PC-3 (cell line): ENCODE measurements at regions not wholly inside any gene's neighbourhood (a gene's known extent, or its start where the extent isn't known, plus 50 kb on each side); places are given as distances from the start of the nearest gene placed in this dataset.

ENCODE experiments used
- ATAC-seq: fragments of 200-7000 bp; cut with Tn5 transposase; 2 replicates; pipeline ENCODE4 v1.9.1; 2020; ENCODE audit warnings: mild to moderate bottlenecking, moderate library complexity
- BruUV-seq: library from RNA; stranded (reverse); fragments of 400-500 nt; replicated peaks from 2 replicates; lab custom pipeline; 2021; lab: Mats Ljungman, UMichigan
- CTCF ChIA-PET: fragments of 300-600 bp; sonication (Branson Sonifier 250); formaldehyde crosslinking; loops from one replicate; lab custom pipeline; 2022; ENCODE audit warnings: antibody characterized with exemption; lab: Charles Lee
- POLR2A ChIA-PET: fragments of 300-600 bp; sonication (Branson Sonifier 250); formaldehyde crosslinking; loops from one replicate; lab custom pipeline; 2022; ENCODE audit warnings: antibody characterized with exemption; ENCODE audit not compliant: unreplicated experiment; lab: Charles Lee
- DNase-seq: peaks from one replicate; pipeline ENCODE4 v3.0.0-alpha.2; 2015
- H2AFZ ChIP-seq: fragments of 300-600 bp; sonication (generic); 2 replicates; pipeline ENCODE4 v1.6.0; 2016; ENCODE audit warnings: antibody characterized with exemption, low read length
- H3F3A ChIP-seq: fragments of 300-600 bp; sonication (generic); one replicate; pipeline ENCODE4 v1.6.0; 2017; ENCODE audit warnings: antibody characterized with exemption, low read length, control low read depth, mild to moderate bottlenecking; ENCODE audit not compliant: unreplicated experiment
- H3K27ac ChIP-seq: fragments of 300-600 bp; sonication (generic); 2 replicates; pipeline ENCODE4 v1.5.1; 2016; ENCODE audit warnings: mild to moderate bottlenecking, low read length
- H3K27me3 ChIP-seq: fragments of 300-600 bp; sonication (generic); 2 replicates; pipeline ENCODE4 v1.6.1; 2016; ENCODE audit warnings: low read length, mixed read lengths
- H3K36me3 ChIP-seq: fragments of 300-600 bp; sonication (generic); 2 replicates; pipeline ENCODE4 v1.6.1; 2016; ENCODE audit warnings: low read depth, mixed run types, low read length, mixed read lengths
- H3K4me1 ChIP-seq: fragments of 300-600 bp; sonication (generic); 2 replicates; pipeline ENCODE4 v1.5.1; 2016; ENCODE audit warnings: low read length; ENCODE audit not compliant: insufficient read depth
- H3K4me2 ChIP-seq: fragments of 300-600 bp; sonication (generic); 2 replicates; pipeline ENCODE4 v1.6.0; 2016; ENCODE audit warnings: low read length
- H3K4me3 ChIP-seq: fragments of 300-600 bp; sonication (generic); 2 replicates; pipeline ENCODE4 v1.5.1; 2016; ENCODE audit warnings: mild to moderate bottlenecking, low read length, mixed read lengths
- H3K79me2 ChIP-seq: fragments of 300-600 bp; sonication (generic); 2 replicates; pipeline ENCODE4 v1.6.1; 2017; ENCODE audit warnings: low read length, mixed read lengths
- H3K9ac ChIP-seq: fragments of 300-600 bp; sonication (generic); 2 replicates; pipeline ENCODE4 v1.6.0; 2016; ENCODE audit warnings: mild to moderate bottlenecking, low read length
- H3K9me2 ChIP-seq: fragments of 300-600 bp; sonication (generic); replicated peaks from 2 replicates; pipeline ENCODE4 v1.6.1; 2016; ENCODE audit warnings: mixed run types, low read length, mixed read lengths
- H3K9me3 ChIP-seq: fragments of 300-600 bp; sonication (generic); 2 replicates; pipeline ENCODE4 v1.6.1; 2016; ENCODE audit warnings: low read length, mixed read lengths
- H4K20me1 ChIP-seq: fragments of 300-600 bp; sonication (generic); 2 replicates; pipeline ENCODE4 v1.6.1; 2016; ENCODE audit warnings: low read length, mixed read lengths
- CTCF ChIP-seq: fragments of 300-600 bp; sonication (generic); conservative IDR thresholded peaks from 2 replicates; pipeline ENCODE4 v1.5.1; 2017; ENCODE audit warnings: antibody characterized with exemption, low read depth, mild to moderate bottlenecking, low read length
- EZH2 ChIP-seq: fragments of 300-600 bp; sonication (generic); IDR thresholded peaks from one replicate; pipeline ENCODE4 v1.6.1; 2017; ENCODE audit warnings: antibody characterized with exemption, mild to moderate bottlenecking, low read length; ENCODE audit not compliant: unreplicated experiment
- EZH2phosphoT487 ChIP-seq: fragments of 300-600 bp; sonication (generic); IDR thresholded peaks from 2 replicates; pipeline ENCODE4 v1.6.1; 2018; ENCODE audit warnings: mild to moderate bottlenecking, antibody characterized with exemption, low read length, borderline replicate concordance
- intact Hi-C: fragments of 100-400 bp; cut with micrococcal nuclease; formaldehyde crosslinking; loops from 2 replicates; pipeline ENCODE4 v1.9.0; 2023

- peaks cover 39% of the 10 kb centered on the region for H3K27me3 ChIP-seq
- H3K4me1 ChIP-seq, result no peaks in the 10 kb centered on the region
- TF ChIP-seq CTCF (no peak), EZH2 (no peak), EZH2phosphoT487 (no peak)
- DNase-seq (no peak), ATAC-seq (no peak)
- BruUV-seq, result no TSS peak
- H2AFZ ChIP-seq, result no peak overlapping the region
- POLR2A ChIA-PET, result no interaction called here
- H3K36me3 ChIP-seq, result no peaks in the 10 kb centered on the region
- H3K9me2 ChIP-seq, result no peaks in the 10 kb centered on the region
- H3K27ac ChIP-seq, result no peak overlapping the region
- no peak overlapping the region for H3K4me3 ChIP-seq
- no peak overlapping the region for H3K4me2 ChIP-seq
- no peaks in the 10 kb centered on the region for H4K20me1 ChIP-seq
- intact Hi-C loops, result no loop called here
- H3K79me2 ChIP-seq, result no peaks in the 10 kb centered on the region
- no peak overlapping the region for H3K9ac ChIP-seq
- H3F3A ChIP-seq, result no peaks in the 10 kb centered on the region
- H3K9me3 ChIP-seq, result 0 out of 2 replicates have a peak, but pooled peaks cover 1% of the 10 kb centered on the region
- CTCF ChIA-PET, result no interaction called here
Observed at GRCh38 chr11:127590314-127590713, 589.7 kb upstream of the KIRREL3 start.

- TF ChIP-seq CTCF (no peak), EZH2phosphoT487 (no peak), EZH2 (no peak)
- ATAC-seq, result no peak
Observed at GRCh38 chr11:127588431-127588830, 587.9 kb upstream of the KIRREL3 start.

GRCh38 chr11:127587511-127587910 lies 586.9 kb upstream of the KIRREL3 start:
- BruUV-seq, result no TSS peak
- Histone ChIP-seq H3F3A (no peaks in the 10 kb centered on the region), H3K27me3 (peaks cover 20% of the 10 kb centered on the region), H3K79me2 (no peaks in the 10 kb centered on the region), H3K4me1 (no peaks in the 10 kb centered on the region), H3K9ac (no peak overlapping the region), H3K9me2 (no peaks in the 10 kb centered on the region), H3K4me2 (no peak overlapping the region), H4K20me1 (no peaks in the 10 kb centered on the region), H3K36me3 (no peaks in the 10 kb centered on the region), H3K27ac (no peak overlapping the region), H3K9me3 (no peaks in the 10 kb centered on the region), H2AFZ (no peak overlapping the region), H3K4me3 (no peak overlapping the region)
- DNase-seq, result no peak
- intact Hi-C loops, result no loop called here
- CTCF ChIA-PET, result no interaction called here
- TF ChIP-seq EZH2 (no peak), EZH2phosphoT487 (no peak), CTCF (no peak)
- ATAC-seq, result no peak
- POLR2A ChIA-PET, result no interaction called here

More at GRCh38 chr11:127588431-127588830, 587.9 kb upstream of the KIRREL3 start:
- H3K9ac ChIP-seq, result no peak overlapping the region
- no peaks in the 10 kb centered on the region for H3K9me2 ChIP-seq
- intact Hi-C loops, result no loop called here
- no peak overlapping the region for H3K4me2 ChIP-seq
- H3K27me3 ChIP-seq, result peaks cover 23% of the 10 kb centered on the region
- H3K27ac ChIP-seq, result no peak overlapping the region
- H3K4me3 ChIP-seq, result no peak overlapping the region
- no peaks in the 10 kb centered on the region for H3K79me2 ChIP-seq
- no peaks in the 10 kb centered on the region for H3K4me1 ChIP-seq
- POLR2A ChIA-PET, result no interaction called here
- BruUV-seq, result no TSS peak
- no peak for DNase-seq
- no peaks in the 10 kb centered on the region for H3K9me3 ChIP-seq
- CTCF ChIA-PET, result no interaction called here
- H3K36me3 ChIP-seq, result no peaks in the 10 kb centered on the region
- H4K20me1 ChIP-seq, result no peaks in the 10 kb centered on the region
- no peaks in the 10 kb centered on the region for H3F3A ChIP-seq
- H2AFZ ChIP-seq, result no peak overlapping the region
